Activated CD4-positive, alpha-beta memory T cell treated with anti-CD3 and anti-CD28 coated beads, Interleukin-2, amount 10 ng/mL, durations not matched to agents 7 days and 5 days (primary cell): ENCODE measurements at regions not wholly inside any gene's neighbourhood (a gene's known extent, or its start where the extent isn't known, plus 50 kb on each side); places are given as distances from the start of the nearest gene placed in this dataset.
"Not testable (repeated sequence)": the region's sequence is repeated elsewhere in the genome, so short reads cannot be mapped to it uniquely, and the experiment has no call there.

ENCODE experiments used
- CTCF ChIA-PET: fragments of 350-600 bp; sonication (Branson Sonifier 250); formaldehyde crosslinking; loops from one replicate; lab custom pipeline; 2021; ENCODE audit warnings: antibody characterized with exemption, inconsistent platforms; lab: Charles Lee
- POLR2A ChIA-PET: fragments of 350-600 bp; sonication (Branson Sonifier 250); formaldehyde crosslinking; loops from one replicate; lab custom pipeline; 2021; ENCODE audit warnings: antibody characterized with exemption; lab: Charles Lee
- DNase-seq: peaks from one replicate; pipeline ENCODE4 v3.0.0-alpha.2; 2020
- H3K27ac Mint-ChIP-seq: one replicate; pipeline ENCODE4 v1.8.0; 2021; ENCODE audit warnings: mild to moderate bottlenecking, mixed read lengths
- H3K27me3 Mint-ChIP-seq: one replicate; pipeline ENCODE4 v1.8.0; 2021; ENCODE audit warnings: mixed read lengths
- H3K36me3 Mint-ChIP-seq: one replicate; pipeline ENCODE4 v1.8.0; 2021; ENCODE audit warnings: low read depth, mixed read lengths
- H3K4me1 Mint-ChIP-seq: one replicate; pipeline ENCODE4 v1.8.0; 2021; ENCODE audit warnings: mixed read lengths
- H3K4me3 Mint-ChIP-seq: one replicate; pipeline ENCODE4 v1.8.0; 2021; ENCODE audit warnings: mild to moderate bottlenecking, mixed read lengths
- H3K9me3 Mint-ChIP-seq: one replicate; pipeline ENCODE4 v1.8.0; 2021; ENCODE audit warnings: mixed read lengths

GRCh38 chrX:37904833-37905232 is 57.5 kb upstream of the DYNLT3 start:
- no peaks in the 10 kb centered on the region for H3K36me3 Mint-ChIP-seq
- no peaks in the 10 kb centered on the region for H3K9me3 Mint-ChIP-seq
- no peaks in the 10 kb centered on the region for H3K4me1 Mint-ChIP-seq
- CTCF ChIA-PET, result no interaction called here
- no peak for DNase-seq
- H3K4me3 Mint-ChIP-seq, result no peak overlapping the region
- peaks cover 26% of the 10 kb centered on the region for H3K27me3 Mint-ChIP-seq
- H3K27ac Mint-ChIP-seq, result no peak overlapping the region
- POLR2A ChIA-PET, result no interaction called here

GRCh38 chrX:37905436-37906147 is 58.2 kb upstream of the DYNLT3 start:
- no peaks in the 10 kb centered on the region for H3K36me3 Mint-ChIP-seq
- no peak overlapping the region for H3K27ac Mint-ChIP-seq
- no peaks in the 10 kb centered on the region for H3K4me1 Mint-ChIP-seq
- H3K4me3 Mint-ChIP-seq, result no peak overlapping the region
- ChIA-PET CTCF (no interaction called here), POLR2A (no interaction called here)
- H3K9me3 Mint-ChIP-seq, result no peaks in the 10 kb centered on the region
- no peak for DNase-seq
- peaks cover 26% of the 10 kb centered on the region for H3K27me3 Mint-ChIP-seq

GRCh38 chrX:37906357-37906756 is 59.0 kb upstream of the DYNLT3 start:
- CTCF ChIA-PET, result no interaction called here
- no peak for DNase-seq
- Mint-ChIP-seq H3K36me3 (no peaks in the 10 kb centered on the region), H3K27me3 (peaks cover 26% of the 10 kb centered on the region), H3K4me3 (no peak overlapping the region), H3K27ac (no peak overlapping the region), H3K9me3 (no peaks in the 10 kb centered on the region), H3K4me1 (no peaks in the 10 kb centered on the region)
- POLR2A ChIA-PET, result no interaction called here

- Mint-ChIP-seq H3K4me1 (peaks cover 10% of the 10 kb centered on the region), H3K27ac (no peak overlapping the region), H3K27me3 (peaks cover 13% of the 10 kb centered on the region), H3K36me3 (no peaks in the 10 kb centered on the region), H3K9me3 (no peaks in the 10 kb centered on the region), H3K4me3 (no peak overlapping the region)
- DNase-seq, result no peak
- CTCF ChIA-PET, result no interaction called here
- POLR2A ChIA-PET, result no interaction called here
Observed at GRCh38 chrX:37910186-37910585, 62.8 kb upstream of the DYNLT3 start.

- H3K9me3 Mint-ChIP-seq, result no peaks in the 10 kb centered on the region
- DNase-seq, result no peak
- ChIA-PET CTCF (no interaction called here), POLR2A (no interaction called here)
- no peak overlapping the region for H3K4me3 Mint-ChIP-seq
- peaks cover 10% of the 10 kb centered on the region for H3K4me1 Mint-ChIP-seq
- no peak overlapping the region for H3K27ac Mint-ChIP-seq
- H3K27me3 Mint-ChIP-seq, result peaks cover 6% of the 10 kb centered on the region
- H3K36me3 Mint-ChIP-seq, result no peaks in the 10 kb centered on the region
Observed at GRCh38 chrX:37912304-37912703, 64.9 kb upstream of the DYNLT3 start.

- POLR2A ChIA-PET, result no interaction called here
- no peak overlapping the region for H3K27ac Mint-ChIP-seq
- no peak for DNase-seq
- no peaks in the 10 kb centered on the region for H3K36me3 Mint-ChIP-seq
- CTCF ChIA-PET, result no interaction called here
- H3K4me1 Mint-ChIP-seq, result peaks cover 10% of the 10 kb centered on the region
- no peak overlapping the region for H3K4me3 Mint-ChIP-seq
- H3K27me3 Mint-ChIP-seq, result peaks cover 4% of the 10 kb centered on the region
- H3K9me3 Mint-ChIP-seq, result no peaks in the 10 kb centered on the region
Observed at GRCh38 chrX:37912777-37913176, 65.4 kb upstream of the DYNLT3 start.

GRCh38 chrX:37918168-37918567 is 70.8 kb upstream of the DYNLT3 start:
- Mint-ChIP-seq H3K9me3 (no peaks in the 10 kb centered on the region), H3K4me3 (no peak overlapping the region), H3K36me3 (no peaks in the 10 kb centered on the region), H3K4me1 (no peaks in the 10 kb centered on the region), H3K27me3 (peaks cover 8% of the 10 kb centered on the region), H3K27ac (no peak overlapping the region)
- ChIA-PET POLR2A (no interaction called here), CTCF (no interaction called here)
- DNase-seq, result no peak

GRCh38 chrX:37918703-37919102 is 71.3 kb upstream of the DYNLT3 start:
- H3K4me1 Mint-ChIP-seq, result no peaks in the 10 kb centered on the region
- H3K9me3 Mint-ChIP-seq, result no peaks in the 10 kb centered on the region
- H3K36me3 Mint-ChIP-seq, result no peaks in the 10 kb centered on the region
- peaks cover 8% of the 10 kb centered on the region for H3K27me3 Mint-ChIP-seq
- no peak for DNase-seq
- no peak overlapping the region for H3K4me3 Mint-ChIP-seq
- H3K27ac Mint-ChIP-seq, result no peak overlapping the region
- ChIA-PET CTCF (no interaction called here), POLR2A (no interaction called here)

- H3K9me3 Mint-ChIP-seq, result no peaks in the 10 kb centered on the region
- H3K27me3 Mint-ChIP-seq, result peaks cover 5% of the 10 kb centered on the region
- H3K36me3 Mint-ChIP-seq, result no peaks in the 10 kb centered on the region
- CTCF ChIA-PET, result no interaction called here
- no peak overlapping the region for H3K4me3 Mint-ChIP-seq
- H3K27ac Mint-ChIP-seq, result no peak overlapping the region
- H3K4me1 Mint-ChIP-seq, result peaks cover 2% of the 10 kb centered on the region
- no peak for DNase-seq
- POLR2A ChIA-PET, result no interaction called here
Observed at GRCh38 chrX:37921758-37922157, 74.4 kb upstream of the DYNLT3 start.

- ChIA-PET POLR2A (no interaction called here), CTCF (no interaction called here)
- peaks cover 4% of the 10 kb centered on the region for H3K27me3 Mint-ChIP-seq
Observed at GRCh38 chrX:37922928-37923327, 75.6 kb upstream of the DYNLT3 start.

GRCh38 chrX:37925761-37926160 is 78.4 kb upstream of the DYNLT3 start:
- H3K27ac Mint-ChIP-seq, H3K36me3 Mint-ChIP-seq, H3K4me3 Mint-ChIP-seq, POLR2A ChIA-PET, H3K9me3 Mint-ChIP-seq, DNase-seq, H3K27me3 Mint-ChIP-seq, H3K4me1 Mint-ChIP-seq: not testable (repeated sequence)
- CTCF ChIA-PET, result interaction anchor here (2.7 kb wide), 1 partner anchor 241 kb away, joined by 20 read pairs; no protein-coding TSS in a partner anchor

More at GRCh38 chrX:37922928-37923327, 75.6 kb upstream of the DYNLT3 start:
- H3K4me1 Mint-ChIP-seq, result peaks cover 3% of the 10 kb centered on the region
- no peak overlapping the region for H3K4me3 Mint-ChIP-seq
- DNase-seq, result no peak
- no peaks in the 10 kb centered on the region for H3K9me3 Mint-ChIP-seq
- H3K36me3 Mint-ChIP-seq, result no peaks in the 10 kb centered on the region
- H3K27ac Mint-ChIP-seq, result no peak overlapping the region

- CTCF ChIA-PET, result interaction anchor here (2.7 kb wide), 1 partner anchor 240 kb away, joined by 20 read pairs; no protein-coding TSS in a partner anchor
- POLR2A ChIA-PET, result no interaction called here
- H3K27ac Mint-ChIP-seq, result no peak overlapping the region
- no peak overlapping the region for H3K4me3 Mint-ChIP-seq
- peaks cover 5% of the 10 kb centered on the region for H3K27me3 Mint-ChIP-seq
- no peaks in the 10 kb centered on the region for H3K9me3 Mint-ChIP-seq
- DNase-seq, result no peak
- H3K4me1 Mint-ChIP-seq, result peaks cover 3% of the 10 kb centered on the region
- no peaks in the 10 kb centered on the region for H3K36me3 Mint-ChIP-seq
Observed at GRCh38 chrX:37926700-37927099, 79.3 kb upstream of the DYNLT3 start.

- H3K4me1 Mint-ChIP-seq, result no peaks in the 10 kb centered on the region
- H3K4me3 Mint-ChIP-seq, result no peak overlapping the region
- ChIA-PET POLR2A (no interaction called here), CTCF (no interaction called here)
- H3K9me3 Mint-ChIP-seq, result no peaks in the 10 kb centered on the region
- no peak for DNase-seq
- no peak overlapping the region for H3K27ac Mint-ChIP-seq
- H3K27me3 Mint-ChIP-seq, result no peaks in the 10 kb centered on the region
- no peaks in the 10 kb centered on the region for H3K36me3 Mint-ChIP-seq
Observed at GRCh38 chrX:37942170-37942569, 64.2 kb upstream of the SYTL5 start.
